Activated T-helper 1 cell treated with anti-CD3 and anti-CD28 coated beads, Interleukin-2, amount 50 U/mL, for 16 hours (primary cell): ENCODE measurements at regions not wholly inside any gene's neighbourhood (a gene's known extent, or its start where the extent isn't known, plus 50 kb on each side); places are given as distances from the start of the nearest gene placed in this dataset.

ENCODE experiments used
- DNase-seq, 2 donors: peaks; one replicate each; pipeline ENCODE4 v3.0.0-alpha.2; 2020; ENCODE audit warnings: low read depth in 1 of 2, low spot score in 1 of 2

GRCh38 chr5:133665571-133665970, 53.2 kb upstream of the FSTL4 start:
- DNase-seq, result no peak

- DNase-seq, result no peak
Measured at GRCh38 chr5:133664422-133664821, 52.1 kb upstream of the FSTL4 start.

GRCh38 chr5:133663397-133664054, 51.2 kb upstream of the FSTL4 start:
- no peak for DNase-seq

- no peak for DNase-seq
Measured at GRCh38 chr5:133662578-133662977, 50.2 kb upstream of the FSTL4 start.
